Astrocyte (in vitro differentiated cells and primary cell): ENCODE measurements at regions not wholly inside any gene's neighbourhood (a gene's known extent, or its start where the extent isn't known, plus 50 kb on each side); places are given as distances from the start of the nearest gene placed in this dataset.

ENCODE experiments used
- DNase-seq: peaks from one replicate; pipeline ENCODE4 v3.0.0-alpha.2; 2010; ENCODE audit warnings: low read depth
- FAIRE-seq: peaks from 2 replicates; lab custom pipeline; 2011; peaks lifted over from hg19 to GRCh38; lab: Jason Lieb, UNC
- H2AFZ ChIP-seq: 2 replicates; pipeline ENCODE4 v1.6.0; 2012; ENCODE audit warnings: low read depth, low read length, inconsistent platforms
- H3K27ac ChIP-seq: 2 replicates; pipeline ENCODE4 v1.5.1; 2011; ENCODE audit warnings: low read depth, low read length, inconsistent platforms
- H3K27me3 ChIP-seq: 2 replicates; pipeline ENCODE4 v1.6.0; 2011; ENCODE audit warnings: low read length, inconsistent platforms; ENCODE audit not compliant: insufficient read depth
- H3K36me3 ChIP-seq: 2 replicates; pipeline ENCODE4 v1.5.1; 2011; ENCODE audit warnings: low read length, inconsistent platforms; ENCODE audit not compliant: insufficient read depth
- H3K4me1 ChIP-seq: 2 replicates; pipeline ENCODE4 v1.5.1; 2011; ENCODE audit warnings: low read length, inconsistent platforms; ENCODE audit not compliant: insufficient read depth
- H3K4me2 ChIP-seq: 2 replicates; pipeline ENCODE4 v1.6.0; 2012; ENCODE audit warnings: low read length, inconsistent platforms
- H3K4me3 ChIP-seq: 2 replicates; pipeline ENCODE4 v1.5.1; 2011; ENCODE audit warnings: low read depth, mild to moderate bottlenecking, low read length, inconsistent platforms; ENCODE audit not compliant: insufficient read depth
- H3K79me2 ChIP-seq: 2 replicates; pipeline ENCODE4 v1.6.0; 2012; ENCODE audit warnings: mild to moderate bottlenecking, low read length, inconsistent platforms; ENCODE audit not compliant: insufficient read depth
- H3K9ac ChIP-seq: 2 replicates; pipeline ENCODE4 v1.6.0; 2012; ENCODE audit warnings: mild to moderate bottlenecking, low read length, inconsistent platforms
- H3K9me3 ChIP-seq: 2 replicates; pipeline ENCODE4 v1.5.1; 2012; ENCODE audit warnings: low read depth, mild to moderate bottlenecking, low read length, inconsistent platforms; ENCODE audit not compliant: insufficient read depth
- H4K20me1 ChIP-seq: 2 replicates; pipeline ENCODE4 v1.6.0; 2012; ENCODE audit warnings: low read length, inconsistent platforms; ENCODE audit not compliant: insufficient read depth
- H3K27ac Mint-ChIP-seq: one replicate; pipeline ENCODE4 v1.8.0; 2021; ENCODE audit warnings: mild to moderate bottlenecking, mixed read lengths; ENCODE audit not compliant: unreplicated experiment
- H3K27me3 Mint-ChIP-seq: one replicate; pipeline ENCODE4 v1.8.0; 2021; ENCODE audit warnings: low read depth, mixed read lengths; ENCODE audit not compliant: unreplicated experiment
- H3K36me3 Mint-ChIP-seq: one replicate; pipeline ENCODE4 v1.8.0; 2021; ENCODE audit warnings: low read depth, mixed read lengths; ENCODE audit not compliant: unreplicated experiment
- H3K4me1 Mint-ChIP-seq: one replicate; pipeline ENCODE4 v1.8.0; 2021; ENCODE audit warnings: low read depth, mixed read lengths; ENCODE audit not compliant: unreplicated experiment
- H3K4me3 Mint-ChIP-seq: one replicate; pipeline ENCODE4 v1.8.0; 2021; ENCODE audit warnings: mild to moderate bottlenecking, moderate library complexity, mixed read lengths; ENCODE audit not compliant: unreplicated experiment
- H3K9me3 Mint-ChIP-seq: one replicate; pipeline ENCODE4 v1.8.0; 2021; ENCODE audit warnings: mild to moderate bottlenecking, mixed read lengths; ENCODE audit not compliant: unreplicated experiment
- EZH2 ChIP-seq: IDR thresholded peaks from 2 replicates; pipeline ENCODE4 v1.6.1; 2012; ENCODE audit warnings: mild to moderate bottlenecking, low read length, inconsistent platforms; ENCODE audit not compliant: insufficient read depth
- TF ChIP-seq, protein P1 (sequence below): IDR thresholded peaks from 2 replicates; pipeline ENCODE4 v1.5.1; 2011; ENCODE audit warnings: low read depth, mild to moderate bottlenecking, inconsistent platforms, low read length, moderate library complexity; ENCODE audit not compliant: insufficient read depth

DNA sequence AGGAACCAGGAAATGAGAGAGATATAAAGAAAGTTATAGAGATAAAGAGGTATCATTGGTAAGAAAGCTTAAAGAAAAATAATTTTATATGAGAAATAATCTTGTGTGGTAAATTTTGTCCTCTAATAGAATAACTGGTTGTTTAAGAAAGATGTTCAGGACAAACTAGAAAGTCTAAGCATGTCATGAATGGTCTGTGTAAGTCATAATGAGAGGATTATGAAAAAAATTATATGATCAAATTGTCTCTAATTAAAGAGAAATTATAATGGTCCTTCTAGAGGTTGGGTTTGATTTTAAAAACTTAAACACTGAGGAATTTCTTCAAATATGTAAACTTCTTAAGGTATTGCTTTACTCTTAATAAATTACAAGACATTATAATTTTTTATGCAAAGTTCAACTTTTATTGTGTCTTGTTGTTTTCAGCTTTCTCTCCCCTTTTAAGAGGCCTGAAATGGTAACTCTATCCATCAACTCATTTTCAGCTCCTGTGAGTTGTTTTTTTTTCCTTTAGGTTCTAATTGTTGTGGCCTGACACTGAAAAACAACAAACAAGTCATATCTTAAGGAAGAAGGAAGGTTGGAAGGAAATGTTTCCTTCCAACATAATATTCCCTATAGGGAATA, 88.2 kb upstream of the CNOT2 start:
- H3K9me3 Mint-ChIP-seq, result peaks cover 12% of the 10 kb centered on the region
- H3K27ac Mint-ChIP-seq, result no peak overlapping the region
- Histone ChIP-seq H3K27me3 (no peaks in the 10 kb centered on the region), H3K27ac (no peak overlapping the region), H3K79me2 (no peaks in the 10 kb centered on the region), H4K20me1 (no peaks in the 10 kb centered on the region), H3K9ac (no peak overlapping the region), H3K4me2 (no peak overlapping the region), H3K36me3 (no peaks in the 10 kb centered on the region), H3K4me3 (no peak overlapping the region), H2AFZ (no peak overlapping the region), H3K4me1 (no peaks in the 10 kb centered on the region), H3K9me3 (peaks cover 4% of the 10 kb centered on the region)
- no peaks in the 10 kb centered on the region for H3K27me3 Mint-ChIP-seq
- no peak for TF ChIP-seq EZH2
- FAIRE-seq, result no peak
- no peak overlapping the region for H3K4me3 Mint-ChIP-seq
- DNase-seq, result no peak
- peaks cover 2% of the 10 kb centered on the region for H3K36me3 Mint-ChIP-seq
- no peaks in the 10 kb centered on the region for H3K4me1 Mint-ChIP-seq

DNA sequence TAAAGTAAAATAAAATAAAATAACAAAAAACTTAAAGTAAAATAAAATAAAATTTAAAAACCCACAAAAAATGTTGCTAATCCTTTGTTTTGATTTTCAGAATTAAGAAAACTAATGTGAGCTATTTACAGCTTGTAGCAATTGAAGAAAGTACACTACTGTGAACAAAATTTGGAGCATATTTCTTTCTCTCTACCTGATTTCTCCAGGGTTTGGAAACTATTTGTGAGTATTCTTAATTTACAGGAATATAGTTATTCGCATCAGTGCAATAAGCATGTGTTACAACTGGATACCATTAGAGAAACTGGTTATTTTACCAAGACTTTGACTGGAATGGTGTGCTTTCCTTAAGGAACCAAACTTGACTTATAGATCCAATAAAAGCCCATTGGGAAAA, 86.1 kb upstream of the CNOT2 start:
- no peaks in the 10 kb centered on the region for H3K79me2 ChIP-seq
- H3K4me2 ChIP-seq, result no peak overlapping the region
- Mint-ChIP-seq H3K4me3 (no peak overlapping the region), H3K36me3 (peaks cover 2% of the 10 kb centered on the region), H3K27ac (no peak overlapping the region), H3K27me3 (no peaks in the 10 kb centered on the region), H3K9me3 (peaks cover 18% of the 10 kb centered on the region), H3K4me1 (no peaks in the 10 kb centered on the region)
- H3K9me3 ChIP-seq, result peaks cover 4% of the 10 kb centered on the region
- H3K4me1 ChIP-seq, result no peaks in the 10 kb centered on the region
- DNase-seq (no peak), FAIRE-seq (no peak)
- TF ChIP-seq, protein P1, sequence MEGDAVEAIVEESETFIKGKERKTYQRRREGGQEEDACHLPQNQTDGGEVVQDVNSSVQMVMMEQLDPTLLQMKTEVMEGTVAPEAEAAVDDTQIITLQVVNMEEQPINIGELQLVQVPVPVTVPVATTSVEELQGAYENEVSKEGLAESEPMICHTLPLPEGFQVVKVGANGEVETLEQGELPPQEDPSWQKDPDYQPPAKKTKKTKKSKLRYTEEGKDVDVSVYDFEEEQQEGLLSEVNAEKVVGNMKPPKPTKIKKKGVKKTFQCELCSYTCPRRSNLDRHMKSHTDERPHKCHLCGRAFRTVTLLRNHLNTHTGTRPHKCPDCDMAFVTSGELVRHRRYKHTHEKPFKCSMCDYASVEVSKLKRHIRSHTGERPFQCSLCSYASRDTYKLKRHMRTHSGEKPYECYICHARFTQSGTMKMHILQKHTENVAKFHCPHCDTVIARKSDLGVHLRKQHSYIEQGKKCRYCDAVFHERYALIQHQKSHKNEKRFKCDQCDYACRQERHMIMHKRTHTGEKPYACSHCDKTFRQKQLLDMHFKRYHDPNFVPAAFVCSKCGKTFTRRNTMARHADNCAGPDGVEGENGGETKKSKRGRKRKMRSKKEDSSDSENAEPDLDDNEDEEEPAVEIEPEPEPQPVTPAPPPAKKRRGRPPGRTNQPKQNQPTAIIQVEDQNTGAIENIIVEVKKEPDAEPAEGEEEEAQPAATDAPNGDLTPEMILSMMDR, result no peak
- no peak for TF ChIP-seq EZH2
- H4K20me1 ChIP-seq, result no peaks in the 10 kb centered on the region
- H2AFZ ChIP-seq, result no peak overlapping the region
- no peak overlapping the region for H3K9ac ChIP-seq
- H3K4me3 ChIP-seq, result no peak overlapping the region
- no peak overlapping the region for H3K27ac ChIP-seq
- no peaks in the 10 kb centered on the region for H3K36me3 ChIP-seq
- no peaks in the 10 kb centered on the region for H3K27me3 ChIP-seq

DNA sequence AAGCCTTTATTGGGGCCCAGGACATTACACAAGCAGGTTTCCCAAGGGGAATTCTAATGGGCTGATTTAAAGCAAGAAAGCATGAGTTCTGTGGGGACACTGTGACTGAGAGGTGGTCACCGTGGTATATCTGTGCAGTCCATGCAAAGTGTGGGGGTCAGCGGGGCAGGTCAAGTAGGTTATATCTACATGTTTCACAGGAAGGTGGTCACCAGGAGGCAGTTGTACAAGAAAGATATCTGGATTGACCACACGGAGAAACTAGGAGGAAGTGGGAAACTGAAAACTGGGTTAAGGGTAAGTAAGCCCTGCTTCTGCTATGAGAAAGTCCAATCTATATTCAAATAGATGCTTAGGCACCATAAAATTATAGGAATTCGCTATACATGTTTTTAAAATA, 77.8 kb upstream of the CNOT2 start:
- no peaks in the 10 kb centered on the region for H3K79me2 ChIP-seq
- H3K27me3 ChIP-seq, result no peaks in the 10 kb centered on the region
- Mint-ChIP-seq H3K9me3 (peaks cover 9% of the 10 kb centered on the region), H3K36me3 (no peaks in the 10 kb centered on the region), H3K27ac (no peak overlapping the region), H3K4me3 (no peak overlapping the region), H3K27me3 (no peaks in the 10 kb centered on the region), H3K4me1 (no peaks in the 10 kb centered on the region)
- H4K20me1 ChIP-seq, result no peaks in the 10 kb centered on the region
- H3K36me3 ChIP-seq, result no peaks in the 10 kb centered on the region
- H3K4me3 ChIP-seq, result no peak overlapping the region
- H3K9ac ChIP-seq, result no peak overlapping the region
- H3K27ac ChIP-seq, result no peak overlapping the region
- no peak overlapping the region for H3K4me2 ChIP-seq
- no peak overlapping the region for H2AFZ ChIP-seq
- DNase-seq (no peak), FAIRE-seq (no peak)
- H3K9me3 ChIP-seq, result no peaks in the 10 kb centered on the region
- no peaks in the 10 kb centered on the region for H3K4me1 ChIP-seq
- no peak for TF ChIP-seq EZH2
- TF ChIP-seq, protein P1, result no peak
